GM12864 (cell line): ENCODE measurements at regions not wholly inside any gene's neighbourhood (a gene's known extent, or its start where the extent isn't known, plus 50 kb on each side); places are given as distances from the start of the nearest gene placed in this dataset.

Source experiments
- DNase-seq: peaks from one replicate; pipeline ENCODE4 v3.0.0-alpha.2; 2011; ENCODE audit warnings: low read depth
- H3K4me3 ChIP-seq: 2 replicates; pipeline ENCODE4 v1.5.1; 2011; ENCODE audit warnings: mild to moderate bottlenecking, low read depth, low read length, control low read depth
- CTCF ChIP-seq: IDR thresholded peaks from 2 replicates; pipeline ENCODE4 v1.5.1; 2011; ENCODE audit warnings: low read depth, mild to moderate bottlenecking, moderate library complexity, low read length, control low read depth, inconsistent platforms; ENCODE audit errors: missing control alignments

DNA sequence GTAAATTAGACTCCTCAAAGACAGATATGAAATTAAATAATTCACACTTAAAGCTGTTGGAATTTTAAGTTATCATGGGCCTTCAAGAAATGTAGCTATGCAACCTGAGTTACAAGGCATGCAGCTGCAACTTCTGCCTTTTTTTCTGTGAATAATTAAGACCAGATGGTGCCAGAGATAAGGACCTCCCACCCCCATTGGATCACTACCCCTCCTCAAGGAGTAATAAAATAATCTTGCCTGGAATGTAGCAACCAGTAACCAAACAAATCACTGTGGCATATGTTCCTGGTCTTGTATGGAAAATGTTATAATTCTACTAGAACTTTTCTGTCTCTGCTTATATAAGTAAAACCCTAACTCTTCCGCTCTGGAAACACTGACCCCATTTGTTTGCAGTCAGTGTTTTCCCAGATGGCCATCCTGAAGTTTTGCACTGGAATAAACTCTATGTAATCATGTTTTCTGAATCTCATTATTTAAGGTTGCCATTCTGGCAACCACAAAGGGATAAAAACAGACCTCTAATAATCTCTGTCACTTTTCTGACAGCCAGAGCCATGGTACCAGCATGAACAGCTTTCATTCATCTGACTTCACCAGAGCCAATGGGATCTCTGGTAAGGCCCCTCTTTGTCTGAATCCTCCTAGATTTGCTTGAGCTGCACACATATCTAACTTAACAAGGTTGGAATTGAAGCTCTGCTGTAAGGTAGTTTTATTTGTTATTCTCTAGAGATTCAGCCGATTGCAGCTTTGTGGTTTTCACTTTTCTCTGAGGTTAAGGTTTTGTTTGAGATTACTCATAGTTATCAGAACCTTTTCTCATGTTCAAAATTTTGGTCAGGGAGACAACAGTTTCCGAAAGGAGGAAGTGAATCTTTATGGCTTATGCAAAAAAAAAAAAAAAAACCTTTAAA is 274.6 kb downstream of the NAF1 start:
- no peak for TF ChIP-seq CTCF
- H3K4me3 ChIP-seq, result no peak overlapping the region
- peak; percentile 80 for DNase-seq

DNA sequence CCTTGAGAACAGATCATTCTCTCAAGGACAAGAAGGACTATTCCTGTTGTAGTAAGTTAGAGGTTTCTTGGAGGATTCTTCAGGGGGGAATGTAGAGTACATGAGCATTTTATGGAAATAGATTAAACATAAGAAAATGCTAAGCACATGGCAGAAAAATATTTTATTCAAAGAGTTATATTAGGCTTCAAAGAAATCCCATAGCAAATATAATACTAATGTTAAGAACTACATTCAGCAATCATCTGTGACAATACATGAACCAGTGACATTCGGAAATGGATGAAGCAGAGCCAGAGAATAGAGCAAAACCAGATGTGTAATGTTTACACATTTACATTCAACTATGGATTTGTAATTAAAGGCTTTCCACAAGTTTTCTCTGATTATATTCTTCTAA is 288.6 kb downstream of the NAF1 start:
- H3K4me3 ChIP-seq, result no peak overlapping the region
- DNase-seq, result no peak
- TF ChIP-seq CTCF, result no peak

DNA sequence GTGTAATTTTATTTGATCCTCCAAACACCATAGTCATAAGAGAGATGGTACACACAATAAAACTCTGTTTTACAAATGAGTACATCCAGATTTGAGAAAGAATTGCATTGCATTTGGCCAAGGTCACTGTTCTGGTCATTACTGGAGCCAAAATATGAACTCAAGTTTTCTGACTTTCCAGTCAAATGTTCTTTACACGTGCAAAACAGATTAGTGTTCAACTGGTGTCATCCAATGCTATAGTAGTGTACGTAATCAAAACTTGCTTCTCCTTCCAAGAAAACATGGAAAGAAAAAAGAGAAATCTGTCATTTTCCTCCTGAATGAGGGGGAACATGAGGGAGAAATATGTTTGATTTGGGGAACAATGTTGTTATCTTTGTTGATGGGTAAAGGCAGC is 291.9 kb downstream of the NAF1 start:
- no peak overlapping the region for H3K4me3 ChIP-seq
- no peak for TF ChIP-seq CTCF
- DNase-seq, result no peak

DNA sequence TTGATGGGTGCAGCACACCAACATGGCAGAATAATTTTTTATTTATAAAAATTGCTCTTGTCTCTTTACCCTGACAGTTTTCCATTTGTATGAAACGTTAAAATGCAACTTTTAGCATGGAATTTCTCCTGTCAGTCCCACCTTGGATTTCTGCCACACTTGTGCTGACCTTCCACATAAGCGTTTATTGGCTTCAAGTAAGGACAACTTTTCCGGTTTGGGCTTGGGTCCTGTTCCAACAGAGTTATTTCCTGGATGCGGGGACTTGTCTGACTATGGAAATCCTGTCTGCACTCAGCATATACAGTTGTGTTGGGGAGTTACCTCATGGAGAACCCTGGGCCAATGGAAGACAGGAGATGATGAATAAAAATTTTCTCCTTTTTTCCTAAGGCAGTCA is 294.7 kb downstream of the NAF1 start:
- no peak for TF ChIP-seq CTCF
- DNase-seq, result no peak
- no peak overlapping the region for H3K4me3 ChIP-seq

GRCh38 chr4:162869157-162869556 is 297.5 kb downstream of the NAF1 start:
- no peak for DNase-seq
- no peak for TF ChIP-seq CTCF
- H3K4me3 ChIP-seq, result no peak overlapping the region

DNA sequence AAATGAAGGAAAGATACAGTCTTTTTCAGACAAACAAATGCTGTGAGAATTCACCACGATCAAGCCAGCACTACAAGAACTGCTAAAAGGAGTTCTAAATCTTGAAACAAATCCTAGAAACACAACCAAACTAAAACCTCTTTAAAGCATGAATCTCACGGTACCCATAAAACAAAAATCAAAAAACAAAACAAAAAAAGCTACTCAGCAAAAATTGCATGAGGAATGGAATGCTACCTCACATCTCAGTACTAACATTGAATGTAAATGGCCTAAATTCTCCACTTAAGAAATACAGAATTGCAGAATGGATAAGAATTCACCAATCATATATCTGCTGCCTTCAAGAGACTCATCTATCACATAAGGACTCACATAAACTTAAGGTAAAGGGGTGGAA is 300.1 kb downstream of the NAF1 start:
- H3K4me3 ChIP-seq, result no peak overlapping the region
- TF ChIP-seq CTCF, result no peak
- no peak for DNase-seq

GRCh38 chr4:162865102-162865501 is 301.6 kb downstream of the NAF1 start:
- no peak for DNase-seq
- TF ChIP-seq CTCF, result peak; percentile 33
- H3K4me3 ChIP-seq, result no peak overlapping the region
